HG03095 (cell line): ENCODE measurements at regions not wholly inside any gene's neighbourhood (a gene's known extent, or its start where the extent isn't known, plus 50 kb on each side); places are given as distances from the start of the nearest gene placed in this dataset.

Experiments used
- ATAC-seq: cut with Tn5 transposase; IDR thresholded peaks from one replicate; pipeline ENCODE4 v1.9.1; 2021; ENCODE audit warnings: moderate library complexity; ENCODE audit not compliant: unreplicated experiment

GRCh38 chr5:74143151-74143550 is 497.4 kb downstream of the ENC1 start:
- no peak for ATAC-seq

- ATAC-seq: no peak
These were observed 499.5 kb downstream of the ENC1 start for GRCh38 chr5:74141053-74141452.

GRCh38 chr5:74140409-74140808 is 500.1 kb downstream of the ENC1 start:
- ATAC-seq: no peak

GRCh38 chr5:74139589-74139988 is 500.9 kb downstream of the ENC1 start:
- no peak for ATAC-seq

GRCh38 chr5:74138721-74139120 is 501.8 kb downstream of the ENC1 start:
- ATAC-seq: no peak

- no peak for ATAC-seq
These were observed 504.2 kb downstream of the ENC1 start for GRCh38 chr5:74136276-74136825.

GRCh38 chr5:74135033-74135432 is 505.5 kb downstream of the ENC1 start:
- no peak for ATAC-seq

GRCh38 chr5:74132485-74132884 is 506.5 kb downstream of the ARHGEF28 start:
- no peak for ATAC-seq

- ATAC-seq: no peak
These were observed 505.3 kb downstream of the ARHGEF28 start for GRCh38 chr5:74131250-74131649.

- no peak for ATAC-seq
These were observed 504.3 kb downstream of the ARHGEF28 start for GRCh38 chr5:74130155-74130897.

GRCh38 chr5:74127381-74128320 is 501.7 kb downstream of the ARHGEF28 start:
- ATAC-seq: no peak

GRCh38 chr5:74126294-74126693 is 500.3 kb downstream of the ARHGEF28 start:
- no peak for ATAC-seq

- no peak for ATAC-seq
These were observed 498.8 kb downstream of the ARHGEF28 start for GRCh38 chr5:74124826-74125225.

- no peak for ATAC-seq
These were observed 497.9 kb downstream of the ARHGEF28 start for GRCh38 chr5:74123929-74124328.

- no peak for ATAC-seq
These were observed 497.1 kb downstream of the ARHGEF28 start for GRCh38 chr5:74122979-74123590.

GRCh38 chr5:74122175-74122574 is 496.2 kb downstream of the ARHGEF28 start:
- no peak for ATAC-seq

- ATAC-seq: no peak
These were observed 494.6 kb downstream of the ARHGEF28 start for GRCh38 chr5:74120585-74120984.

- no peak for ATAC-seq
These were observed 492.1 kb downstream of the ARHGEF28 start for GRCh38 chr5:74118071-74118470.

- no peak for ATAC-seq
These were observed 491.0 kb downstream of the ARHGEF28 start for GRCh38 chr5:74116984-74117383.

- ATAC-seq: no peak
These were observed 490.3 kb downstream of the ARHGEF28 start for GRCh38 chr5:74116266-74116665.

- no peak for ATAC-seq
These were observed 487.9 kb downstream of the ARHGEF28 start for GRCh38 chr5:74113927-74114326.
